Mucosa of rectum (tissue), 2 donors: ENCODE measurements at regions not wholly inside any gene's neighbourhood (a gene's known extent, or its start where the extent isn't known, plus 50 kb on each side); places are given as distances from the start of the nearest gene placed in this dataset.
"Not testable (repeated sequence)": the region's sequence is repeated elsewhere in the genome, so short reads cannot be mapped to it uniquely, and the experiment has no call there.

ENCODE experiments used
- H3K27ac ChIP-seq, 2 donors: one replicate each; pipeline ENCODE4 v1.7.0; 2013; ENCODE audit warnings: inconsistent platforms in 2 of 2, low read depth in 2 of 2, low read length in 2 of 2
- H3K27me3 ChIP-seq, 2 donors: one replicate each; pipeline ENCODE4 v1.7.0; 2013; ENCODE audit warnings: low read length in 2 of 2; ENCODE audit not compliant: control insufficient read depth in 2 of 2, insufficient read depth in 2 of 2
- H3K36me3 ChIP-seq, 2 donors: one replicate each; pipeline ENCODE4 v1.7.0; 2013; ENCODE audit warnings: low read length in 2 of 2; ENCODE audit not compliant: control insufficient read depth in 2 of 2, insufficient read depth in 2 of 2
- H3K4me1 ChIP-seq, 2 donors: one replicate each; pipeline ENCODE4 v1.7.0; 2013; ENCODE audit warnings: low read length in 2 of 2, mild to moderate bottlenecking in 1 of 2; ENCODE audit not compliant: control insufficient read depth in 2 of 2, insufficient read depth in 2 of 2
- H3K4me3 ChIP-seq, 2 donors: one replicate each; pipeline ENCODE4 v1.7.0; 2013; ENCODE audit warnings: low read length in 2 of 2
- H3K9ac ChIP-seq, 2 donors: one replicate each; pipeline ENCODE4 v1.7.0; 2013; ENCODE audit warnings: low read length in 2 of 2, low read depth in 1 of 2, mild to moderate bottlenecking in 1 of 2
- H3K9me3 ChIP-seq, 2 donors: one replicate each; pipeline ENCODE4 v1.7.0; 2013; ENCODE audit warnings: low read length in 2 of 2; ENCODE audit not compliant: control insufficient read depth in 2 of 2
- donor health status: healthy.
- donor health status: Normal muscosa, but diverticular disease.

GRCh38 chr19:28575816-28576215 is 637.1 kb downstream of the UQCRFS1 start:
- no peak overlapping the region for H3K4me3 ChIP-seq
- no peak overlapping the region for H3K27ac ChIP-seq
- H3K9me3 ChIP-seq: no peaks in the 10 kb centered on the region
- no peaks in the 10 kb centered on the region for H3K36me3 ChIP-seq
- no peaks in the 10 kb centered on the region for H3K27me3 ChIP-seq
- no peaks in the 10 kb centered on the region for H3K4me1 ChIP-seq
- H3K9ac ChIP-seq: no peak overlapping the region

- H3K4me3 ChIP-seq, H3K9ac ChIP-seq, H3K36me3 ChIP-seq, H3K27me3 ChIP-seq, H3K9me3 ChIP-seq, H3K27ac ChIP-seq, H3K4me1 ChIP-seq: not testable (repeated sequence)
These were observed 637.6 kb downstream of the UQCRFS1 start for GRCh38 chr19:28575312-28575711.

DNA sequence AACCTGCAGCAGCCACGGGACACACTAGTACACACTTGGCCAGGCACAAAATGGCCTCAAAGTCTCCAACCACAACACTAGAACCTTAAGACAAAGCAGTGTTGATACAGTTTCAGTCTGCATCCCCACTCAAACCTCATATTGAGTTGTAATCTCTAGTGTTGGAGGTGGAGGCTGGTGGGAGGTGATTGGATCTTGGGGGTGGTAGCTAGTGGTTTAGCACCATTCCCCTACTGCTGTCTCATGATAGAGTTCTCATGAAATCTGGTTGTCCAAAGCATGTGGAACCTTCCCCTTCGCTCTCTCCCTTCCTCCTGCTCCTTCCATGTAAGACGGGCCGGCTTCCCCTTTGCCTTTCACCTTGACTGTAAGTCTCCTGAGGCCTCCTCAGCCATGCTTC is 638.7 kb downstream of the UQCRFS1 start:
- Histone ChIP-seq H3K4me3 (no peak overlapping the region), H3K27me3 (no peaks in the 10 kb centered on the region), H3K4me1 (no peaks in the 10 kb centered on the region), H3K9me3 (no peaks in the 10 kb centered on the region), H3K27ac (no peak overlapping the region), H3K36me3 (no peaks in the 10 kb centered on the region), H3K9ac (no peak overlapping the region)

GRCh38 chr19:28569132-28570131 is 643.5 kb downstream of the UQCRFS1 start:
- no peak overlapping the region for H3K9ac ChIP-seq
- H3K27me3 ChIP-seq: no peaks in the 10 kb centered on the region
- H3K4me3 ChIP-seq: no peak overlapping the region
- no peaks in the 10 kb centered on the region for H3K9me3 ChIP-seq
- H3K4me1 ChIP-seq: no peaks in the 10 kb centered on the region
- no peaks in the 10 kb centered on the region for H3K36me3 ChIP-seq
- no peak overlapping the region for H3K27ac ChIP-seq

GRCh38 chr19:28567834-28568233 is 645.1 kb downstream of the UQCRFS1 start:
- Histone ChIP-seq H3K4me1 (no peaks in the 10 kb centered on the region), H3K27me3 (no peaks in the 10 kb centered on the region), H3K9me3 (no peaks in the 10 kb centered on the region), H3K9ac (no peak overlapping the region), H3K4me3 (no peak overlapping the region), H3K27ac (no peak overlapping the region), H3K36me3 (no peaks in the 10 kb centered on the region)

GRCh38 chr19:28563964-28564921 is 648.7 kb downstream of the UQCRFS1 start:
- H3K9ac ChIP-seq: no peak overlapping the region
- no peak overlapping the region for H3K4me3 ChIP-seq
- H3K4me1 ChIP-seq: no peaks in the 10 kb centered on the region

DNA sequence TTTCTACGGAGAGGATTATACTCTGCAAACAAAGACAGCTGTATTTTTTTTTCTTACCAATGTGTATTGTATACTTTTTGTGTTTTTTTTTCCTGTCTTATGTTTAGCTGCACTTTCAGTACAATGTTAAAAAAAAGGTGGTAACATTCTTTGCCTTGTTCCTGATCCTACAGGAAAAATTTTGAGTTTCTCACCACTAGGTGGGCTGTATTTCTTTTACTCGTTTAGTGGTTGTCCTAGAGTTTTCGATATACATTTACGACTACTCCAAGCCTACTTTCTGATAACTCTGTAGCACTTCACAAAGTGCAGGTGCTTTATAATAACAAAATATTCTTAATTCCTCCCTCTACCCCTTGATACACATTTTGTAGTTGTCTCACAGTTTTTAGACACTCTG is 652.2 kb downstream of the UQCRFS1 start:
- H3K27ac ChIP-seq: no peak overlapping the region
- no peaks in the 10 kb centered on the region for H3K9me3 ChIP-seq
- no peaks in the 10 kb centered on the region for H3K4me1 ChIP-seq
- no peaks in the 10 kb centered on the region for H3K36me3 ChIP-seq
- no peaks in the 10 kb centered on the region for H3K27me3 ChIP-seq
- no peak overlapping the region for H3K4me3 ChIP-seq
- no peak overlapping the region for H3K9ac ChIP-seq

More at GRCh38 chr19:28563964-28564921, 648.7 kb downstream of the UQCRFS1 start:
- Histone ChIP-seq H3K27ac (no peak overlapping the region), H3K36me3 (no peaks in the 10 kb centered on the region), H3K9me3 (no peaks in the 10 kb centered on the region), H3K27me3 (no peaks in the 10 kb centered on the region)

DNA sequence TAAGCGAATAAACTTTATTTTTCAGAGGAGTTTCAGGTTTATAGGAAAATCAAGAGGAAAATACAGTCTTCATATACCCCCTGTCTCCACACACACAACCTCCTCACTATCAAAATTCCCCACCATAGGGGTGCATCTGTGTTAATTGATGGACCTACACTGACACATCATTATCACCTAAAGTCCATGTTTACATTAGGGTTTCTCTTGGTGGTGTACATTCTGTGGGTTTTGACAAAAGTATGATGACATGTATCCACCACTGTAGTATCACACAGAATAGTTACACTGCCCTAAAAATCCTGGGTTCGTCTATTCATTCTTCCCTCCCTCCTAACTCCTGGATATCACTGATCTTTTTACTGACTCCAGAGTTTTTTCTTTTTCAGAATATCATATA is 654.2 kb downstream of the UQCRFS1 start:
- Histone ChIP-seq H3K4me1 (no peaks in the 10 kb centered on the region), H3K9ac (no peak overlapping the region), H3K9me3 (no peaks in the 10 kb centered on the region), H3K27me3 (no peaks in the 10 kb centered on the region), H3K27ac (no peak overlapping the region), H3K36me3 (no peaks in the 10 kb centered on the region), H3K4me3 (no peak overlapping the region)

GRCh38 chr19:28556371-28556770 is 656.6 kb downstream of the UQCRFS1 start:
- no peak overlapping the region for H3K9ac ChIP-seq
- no peaks in the 10 kb centered on the region for H3K9me3 ChIP-seq
- H3K4me1 ChIP-seq: no peaks in the 10 kb centered on the region

GRCh38 chr19:28555317-28555716 is 657.6 kb downstream of the UQCRFS1 start:
- Histone ChIP-seq H3K4me3 (no peak overlapping the region), H3K27me3 (no peaks in the 10 kb centered on the region), H3K4me1 (no peaks in the 10 kb centered on the region), H3K36me3 (no peaks in the 10 kb centered on the region), H3K9ac (no peak overlapping the region), H3K9me3 (no peaks in the 10 kb centered on the region), H3K27ac (no peak overlapping the region)

More at GRCh38 chr19:28556371-28556770, 656.6 kb downstream of the UQCRFS1 start:
- Histone ChIP-seq H3K27me3 (no peaks in the 10 kb centered on the region), H3K4me3 (no peak overlapping the region), H3K27ac (no peak overlapping the region), H3K36me3 (no peaks in the 10 kb centered on the region)
